ENCODE measurements at regions not wholly inside any gene's neighbourhood (a gene's known extent, or its start where the extent isn't known, plus 50 kb on each side); places are given as distances from the start of the nearest gene placed in this dataset.

- Histone ChIP-seq H3K9me2 (replicated peaks; ENCODE audit: insufficient read depth) (no peaks in the 10 kb centered on the region), H3K4me3 (no peak overlapping the region), H3K4me1 (ENCODE audit: insufficient read depth) (no peaks in the 10 kb centered on the region), H3K27me3 (peaks cover 7% of the 10 kb centered on the region), H3K36me3 (replicated peaks; ENCODE audit: insufficient read depth, low read depth) (no peaks in the 10 kb centered on the region), H3K79me2 (no peaks in the 10 kb centered on the region), H3K27ac (no peak overlapping the region), H2AFZ (no peak overlapping the region), H3K9me3 (ENCODE audit: low read depth) (no peaks in the 10 kb centered on the region), H4K20me1 (ENCODE audit: insufficient read depth, poor library complexity, severe bottlenecking) (no peaks in the 10 kb centered on the region), H3K4me2 (no peak overlapping the region)
- DNase-seq (ENCODE audit: low spot score): no peak
- 39% methylated on average over 1 of the region's 1 CpG for WGBS (ENCODE audit: low lambda C conversion rate, missing lambda C conversion rate)
- TF ChIP-seq, protein P1, sequence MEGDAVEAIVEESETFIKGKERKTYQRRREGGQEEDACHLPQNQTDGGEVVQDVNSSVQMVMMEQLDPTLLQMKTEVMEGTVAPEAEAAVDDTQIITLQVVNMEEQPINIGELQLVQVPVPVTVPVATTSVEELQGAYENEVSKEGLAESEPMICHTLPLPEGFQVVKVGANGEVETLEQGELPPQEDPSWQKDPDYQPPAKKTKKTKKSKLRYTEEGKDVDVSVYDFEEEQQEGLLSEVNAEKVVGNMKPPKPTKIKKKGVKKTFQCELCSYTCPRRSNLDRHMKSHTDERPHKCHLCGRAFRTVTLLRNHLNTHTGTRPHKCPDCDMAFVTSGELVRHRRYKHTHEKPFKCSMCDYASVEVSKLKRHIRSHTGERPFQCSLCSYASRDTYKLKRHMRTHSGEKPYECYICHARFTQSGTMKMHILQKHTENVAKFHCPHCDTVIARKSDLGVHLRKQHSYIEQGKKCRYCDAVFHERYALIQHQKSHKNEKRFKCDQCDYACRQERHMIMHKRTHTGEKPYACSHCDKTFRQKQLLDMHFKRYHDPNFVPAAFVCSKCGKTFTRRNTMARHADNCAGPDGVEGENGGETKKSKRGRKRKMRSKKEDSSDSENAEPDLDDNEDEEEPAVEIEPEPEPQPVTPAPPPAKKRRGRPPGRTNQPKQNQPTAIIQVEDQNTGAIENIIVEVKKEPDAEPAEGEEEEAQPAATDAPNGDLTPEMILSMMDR (IDR thresholded peaks at IDR 0.05; ENCODE audit: poor library complexity): no peak
- TF ChIP-seq EZH2phosphoT487 (IDR thresholded peaks at IDR 0.05; ENCODE audit: low read depth, severe bottlenecking, unreplicated experiment) (no peak), EZH2 (IDR thresholded peaks at IDR 0.05; ENCODE audit: borderline replicate concordance) (no peak)
Measured at GRCh38 chr10:6881987-6882386, 301.9 kb upstream of the PRKCQ start.

GRCh38 chr10:6877722-6878392 is 297.8 kb upstream of the PRKCQ start:
- 70% methylated on average over 11 of the region's 11 CpGs for WGBS (ENCODE audit: low lambda C conversion rate, missing lambda C conversion rate)
- H3K79me2 ChIP-seq: no peaks in the 10 kb centered on the region
- no peaks in the 10 kb centered on the region for H4K20me1 ChIP-seq (ENCODE audit: insufficient read depth, poor library complexity, severe bottlenecking)
- H3K27me3 ChIP-seq: peaks cover 7% of the 10 kb centered on the region
- H3K9me3 ChIP-seq (ENCODE audit: low read depth): no peaks in the 10 kb centered on the region
- no peak overlapping the region for H2AFZ ChIP-seq
- no peak overlapping the region for H3K27ac ChIP-seq
- no peak overlapping the region for H3K4me3 ChIP-seq
- DNase-seq (ENCODE audit: low spot score): no peak
- H3K36me3 ChIP-seq (replicated peaks; ENCODE audit: insufficient read depth, low read depth): no peaks in the 10 kb centered on the region
- TF ChIP-seq EZH2 (IDR thresholded peaks at IDR 0.05; ENCODE audit: borderline replicate concordance) (no peak), EZH2phosphoT487 (IDR thresholded peaks at IDR 0.05; ENCODE audit: low read depth, severe bottlenecking, unreplicated experiment) (no peak)
- TF ChIP-seq, protein P1 (IDR thresholded peaks at IDR 0.05; ENCODE audit: poor library complexity): no peak
- H3K9me2 ChIP-seq (replicated peaks; ENCODE audit: insufficient read depth): no peaks in the 10 kb centered on the region
- H3K4me1 ChIP-seq (ENCODE audit: insufficient read depth): no peaks in the 10 kb centered on the region
- H3K4me2 ChIP-seq: no peak overlapping the region

DNA sequence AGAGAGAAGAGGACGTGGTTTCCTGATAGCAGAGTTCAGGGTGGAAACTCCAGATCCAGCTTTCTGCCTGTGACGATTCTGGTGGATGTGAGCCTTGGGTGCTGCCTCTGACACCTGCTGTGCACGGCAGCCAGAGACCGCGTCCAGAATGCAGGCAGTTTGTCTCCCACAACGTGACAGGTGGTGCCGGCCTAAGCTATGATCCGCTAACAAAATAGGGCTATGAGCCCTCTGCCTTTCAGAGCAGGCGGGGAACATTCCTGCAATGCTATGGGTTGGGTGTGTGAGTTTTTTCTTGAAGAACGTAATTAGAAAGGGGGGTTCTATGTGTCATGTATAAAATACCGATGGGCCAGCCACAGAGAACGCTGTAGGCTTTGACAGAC is 297.3 kb upstream of the PRKCQ start:
- no peak for DNase-seq (ENCODE audit: low spot score)
- Histone ChIP-seq H3K36me3 (replicated peaks; ENCODE audit: insufficient read depth, low read depth) (no peaks in the 10 kb centered on the region), H2AFZ (no peak overlapping the region), H3K4me1 (ENCODE audit: insufficient read depth) (no peaks in the 10 kb centered on the region), H4K20me1 (ENCODE audit: insufficient read depth, poor library complexity, severe bottlenecking) (no peaks in the 10 kb centered on the region), H3K4me3 (no peak overlapping the region), H3K79me2 (no peaks in the 10 kb centered on the region), H3K9me3 (ENCODE audit: low read depth) (no peaks in the 10 kb centered on the region), H3K9me2 (replicated peaks; ENCODE audit: insufficient read depth) (no peaks in the 10 kb centered on the region), H3K27ac (no peak overlapping the region), H3K27me3 (peaks cover 7% of the 10 kb centered on the region), H3K4me2 (no peak overlapping the region)
- TF ChIP-seq, protein P1 (IDR thresholded peaks at IDR 0.05; ENCODE audit: poor library complexity): no peak
- 89% methylated on average over 12 of the region's 12 CpGs for WGBS (ENCODE audit: low lambda C conversion rate, missing lambda C conversion rate)
